IMR-90 (cell line): ENCODE measurements at regions not wholly inside any gene's neighbourhood (a gene's known extent, or its start where the extent isn't known, plus 50 kb on each side); places are given as distances from the start of the nearest gene placed in this dataset.

ENCODE experiments used
- ATAC-seq: fragments of 200-7000 bp; cut with Tn5 transposase; 2 replicates; pipeline ENCODE4 v1.9.1; 2020; ENCODE audit warnings: low read depth, mild to moderate bottlenecking, moderate library complexity
- BruUV-seq: library from RNA; stranded (reverse); fragments of 400-500 nt; replicated peaks from 2 replicates; lab custom pipeline; 2021; lab: Mats Ljungman, UMichigan
- CTCF ChIA-PET: fragments of 300-600 bp; formaldehyde crosslinking; extraction: SDS; loops from one replicate; lab custom pipeline; 2021; ENCODE audit warnings: antibody characterized with exemption; lab: Yijun Ruan, JAX
- POLR2A ChIA-PET: fragments of 300-600 bp; sonication (Branson Sonifier 250); formaldehyde crosslinking; loops from one replicate; lab custom pipeline; 2022; ENCODE audit warnings: antibody characterized with exemption; ENCODE audit not compliant: unreplicated experiment; lab: Charles Lee
- DNase-seq: peaks from one replicate; pipeline ENCODE4 v3.0.0; 2013
- H2AFZ ChIP-seq: replicated peaks from 2 replicates; pipeline ENCODE3; 2013; ENCODE audit warnings: low read length, mild to moderate bottlenecking; ENCODE audit not compliant: poor library complexity
- H2AK5ac ChIP-seq: 2 replicates; pipeline ENCODE4 v1.6.1; 2013; ENCODE audit warnings: low read depth, low read length, inconsistent platforms
- H2AK9ac ChIP-seq: replicated peaks from 2 replicates; pipeline ENCODE3; 2013; ENCODE audit warnings: mild to moderate bottlenecking, low read depth, low read length, moderate library complexity; ENCODE audit not compliant: poor library complexity
- H2BK120ac ChIP-seq: 2 replicates; pipeline ENCODE4 v1.6.1; 2013; ENCODE audit warnings: low read depth, low read length, inconsistent platforms
- H2BK15ac ChIP-seq: 3 replicates; pipeline ENCODE4 v1.6.1; 2013; ENCODE audit warnings: low read depth, low read length, inconsistent platforms
- H2BK20ac ChIP-seq: 2 replicates; pipeline ENCODE4 v1.6.1; 2013; ENCODE audit warnings: low read depth, mild to moderate bottlenecking, inconsistent platforms, low read length, moderate library complexity
- H2BK5ac ChIP-seq: 2 replicates; pipeline ENCODE4 v1.6.1; 2013; ENCODE audit warnings: mild to moderate bottlenecking, low read depth, low read length, inconsistent platforms; ENCODE audit not compliant: poor library complexity, severe bottlenecking
- H3K14ac ChIP-seq: replicated peaks from 2 replicates; pipeline ENCODE4 v1.6.1; 2013; ENCODE audit warnings: low read depth, low read length, inconsistent platforms
- H3K18ac ChIP-seq: 2 replicates; pipeline ENCODE4 v1.6.1; 2013; ENCODE audit warnings: low read depth, low read length, control low read depth
- H3K23ac ChIP-seq: 2 replicates; pipeline ENCODE4 v1.6.1; 2013; ENCODE audit warnings: low read depth, low read length, inconsistent platforms
- H3K27ac ChIP-seq: 2 replicates; pipeline ENCODE4 v1.5.1; 2013; ENCODE audit warnings: mild to moderate bottlenecking, control low read depth, low read length; ENCODE audit not compliant: insufficient read depth
- H3K27me3 ChIP-seq: 2 replicates; pipeline ENCODE4 v1.6.1; 2013; ENCODE audit warnings: low read length; ENCODE audit not compliant: control insufficient read depth, insufficient read depth
- H3K36me3 ChIP-seq: 2 replicates; pipeline ENCODE4 v1.6.1; 2013; ENCODE audit warnings: low read length, mixed read lengths; ENCODE audit not compliant: control insufficient read depth, insufficient read depth
- H3K4ac ChIP-seq: 2 replicates; pipeline ENCODE4 v1.6.1; 2013; ENCODE audit warnings: low read depth, low read length, inconsistent platforms
- H3K4me1 ChIP-seq: 2 replicates; pipeline ENCODE4 v1.6.1; 2013; ENCODE audit warnings: low read length, mixed read lengths; ENCODE audit not compliant: control insufficient read depth, insufficient read depth
- H3K4me2 ChIP-seq: 2 replicates; pipeline ENCODE4 v1.6.1; 2013; ENCODE audit warnings: low read depth, mild to moderate bottlenecking, control low read depth, low read length, moderate library complexity
- H3K4me3 ChIP-seq: 2 replicates; pipeline ENCODE4 v1.5.1; 2013; ENCODE audit warnings: low read depth, mild to moderate bottlenecking, control low read depth, low read length, moderate library complexity; ENCODE audit not compliant: insufficient read depth
- H3K56ac ChIP-seq: 2 replicates; pipeline ENCODE4 v1.6.1; 2013; ENCODE audit warnings: low read length, inconsistent platforms; ENCODE audit not compliant: insufficient read depth; ENCODE audit errors: extremely low read depth
- H3K79me1 ChIP-seq, 2 experiments: 2 replicates each; pipeline ENCODE4 v1.6.1; 2013; ENCODE audit warnings: low read length in 2 of 2, inconsistent platforms in 1 of 2, low read depth in 1 of 2
- H3K9ac ChIP-seq: 2 replicates; pipeline ENCODE4 v1.6.1; 2013; ENCODE audit warnings: low read depth, low read length, control low read depth
- H3K9me1 ChIP-seq: 2 replicates; pipeline ENCODE4 v1.6.1; 2013; ENCODE audit warnings: low read length, inconsistent platforms; ENCODE audit not compliant: insufficient read depth
- H3K9me3 ChIP-seq: 2 replicates; pipeline ENCODE4 v1.6.1; 2013; ENCODE audit warnings: low read length; ENCODE audit not compliant: control insufficient read depth, insufficient read depth
- H4K20me1 ChIP-seq: 2 replicates; pipeline ENCODE4 v1.6.1; 2013; ENCODE audit warnings: low read length, inconsistent platforms; ENCODE audit not compliant: insufficient read depth
- H4K5ac ChIP-seq: 2 replicates; pipeline ENCODE4 v1.6.1; 2013; ENCODE audit warnings: mild to moderate bottlenecking, low read depth, low read length, control low read depth
- H4K8ac ChIP-seq, 2 experiments: 2 replicates each; pipeline ENCODE4 v1.6.1; 2013; ENCODE audit warnings: low read depth in 2 of 2, low read length in 2 of 2, control low read depth in 1 of 2, inconsistent platforms in 1 of 2
- H4K91ac ChIP-seq: 2 replicates; pipeline ENCODE4 v1.6.1; 2013; ENCODE audit warnings: low read depth, low read length, inconsistent platforms; ENCODE audit not compliant: insufficient read depth
- BHLHE40 ChIP-seq: fragments of 150-350 bp; IDR thresholded peaks from 2 replicates; pipeline ENCODE4 v1.6.1; 2016; ENCODE audit warnings: mild to moderate bottlenecking, low read depth, low read length
- CEBPB ChIP-seq: IDR thresholded peaks from 2 replicates; pipeline ENCODE4 v1.6.1; 2012; ENCODE audit warnings: low read depth, low read length, improper control_type of control experiment
- FOS ChIP-seq: fragments of 150-350 bp; IDR thresholded peaks from 2 replicates; pipeline ENCODE4 v1.6.1; 2016; ENCODE audit warnings: low read depth, low read length
- RAD21 ChIP-seq: IDR thresholded peaks from 2 replicates; pipeline ENCODE4 v1.6.1; 2012; ENCODE audit warnings: low read length, improper control_type of control experiment
- RFX5 ChIP-seq: IDR thresholded peaks from 2 replicates; pipeline ENCODE4 v1.8.0; 2012; ENCODE audit warnings: low read depth, mild to moderate bottlenecking, low read length, moderate library complexity
- WGBS, 2 experiments: methylation state at CpG; one replicate each; pipeline versions ENCODE4 v1.1.5 to v1.1.7; 2013; ENCODE audit warnings: missing lambda C conversion rate in 2 of 2; ENCODE audit not compliant: insufficient read length in 1 of 2; ENCODE audit errors: extremely low coverage in 2 of 2; 5-methylcytosine and 5-hydroxymethylcytosine counted together
- dilution Hi-C: fragments of 300-500 bp; cut with HindIII; formaldehyde crosslinking; loops from one replicate; pipeline ENCODE4 v1.14.3; 2018; ENCODE audit warnings: low sequenced_read_pairs; ENCODE audit not compliant: unreplicated experiment
- in situ Hi-C: fragments of 300-500 bp; cut with MboI; formaldehyde crosslinking; loops from 3 replicates; pipeline ENCODE4 v1.14.3; 2019; ENCODE audit warnings: low sequenced_read_pairs, inconsistent platforms, mixed read lengths
- intact Hi-C: fragments of 100-400 bp; cut with micrococcal nuclease; formaldehyde crosslinking; loops from 2 replicates; pipeline ENCODE4 v1.10.0; 2022

DNA sequence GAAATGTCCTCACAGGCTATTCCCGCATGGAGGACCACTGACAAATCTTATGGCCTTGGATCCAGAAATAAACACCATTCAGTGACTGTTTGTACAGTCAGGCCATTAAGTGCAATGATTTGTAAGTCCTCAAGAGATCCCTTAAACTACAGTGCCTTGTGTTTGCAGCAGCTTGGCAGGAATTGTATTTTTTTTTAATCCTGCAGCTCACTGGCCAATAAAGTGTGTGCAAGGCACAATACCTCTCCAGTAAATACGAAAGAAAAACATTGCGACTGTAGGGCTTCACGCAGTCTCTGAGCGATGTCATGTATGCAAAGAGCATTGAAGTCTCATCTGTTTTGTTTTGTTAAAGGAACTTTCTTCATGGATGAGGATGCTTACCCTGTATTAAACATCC lies 74.2 kb upstream of the TUSC1 start:
- no peak overlapping the region for H2BK120ac ChIP-seq
- no peak overlapping the region for H2BK20ac ChIP-seq
- intact Hi-C loops = loop anchor here (5.0 kb wide), 1 partner anchor 1710 kb away; no protein-coding TSS in a partner anchor
- H3K79me1 ChIP-seq = no peaks in the 10 kb centered on the region
- no peak overlapping the region for H2BK15ac ChIP-seq
- H3K4me3 ChIP-seq = no peak overlapping the region
- in situ Hi-C loops = no loop called here
- H3K27ac ChIP-seq = no peak overlapping the region
- H2BK5ac ChIP-seq = no peak overlapping the region
- H4K5ac ChIP-seq = no peak overlapping the region
- H3K23ac ChIP-seq = no peak overlapping the region
- WGBS, 2 experiments = 20% methylated on average over 1 of the region's 5 CpGs; no CpG with 5 or more reads in 1 of the 2 experiments
- no peak for TF ChIP-seq RAD21
- no peak for TF ChIP-seq RFX5
- TF ChIP-seq FOS = no peak
- TF ChIP-seq CEBPB = no peak
- TF ChIP-seq BHLHE40 = no peak
- dilution Hi-C loops = no loop called here
- no peak for ATAC-seq
- no peak overlapping the region for H2AK9ac ChIP-seq
- H4K8ac ChIP-seq = no peak overlapping the region
- no peaks in the 10 kb centered on the region for H4K20me1 ChIP-seq
- H3K14ac ChIP-seq = no peak overlapping the region
- CTCF ChIA-PET = no interaction called here
- POLR2A ChIA-PET = no interaction called here
- no peaks in the 10 kb centered on the region for H3K4me1 ChIP-seq
- DNase-seq = no peak
- no peaks in the 10 kb centered on the region for H3K36me3 ChIP-seq
- BruUV-seq = no TSS peak
- H3K4me2 ChIP-seq = no peak overlapping the region
- H3K27me3 ChIP-seq = no peaks in the 10 kb centered on the region
- H2AFZ ChIP-seq = no peak overlapping the region
- no peaks in the 10 kb centered on the region for H3K9me3 ChIP-seq
- no peak overlapping the region for H3K9ac ChIP-seq
- no peak overlapping the region for H2AK5ac ChIP-seq
- H3K18ac ChIP-seq = no peak overlapping the region
- H3K4ac ChIP-seq = no peak overlapping the region
- H4K91ac ChIP-seq = no peak overlapping the region
- no peaks in the 10 kb centered on the region for H3K9me1 ChIP-seq
- no peak overlapping the region for H3K56ac ChIP-seq
